ENCODE measurements at regions not wholly inside any gene's neighbourhood (a gene's known extent, or its start where the extent isn't known, plus 50 kb on each side); places are given as distances from the start of the nearest gene placed in this dataset.

GRCh38 chr6:63371104-63371715 is 51.4 kb upstream of the LGSN start:
- TF ChIP-seq, protein P1, sequence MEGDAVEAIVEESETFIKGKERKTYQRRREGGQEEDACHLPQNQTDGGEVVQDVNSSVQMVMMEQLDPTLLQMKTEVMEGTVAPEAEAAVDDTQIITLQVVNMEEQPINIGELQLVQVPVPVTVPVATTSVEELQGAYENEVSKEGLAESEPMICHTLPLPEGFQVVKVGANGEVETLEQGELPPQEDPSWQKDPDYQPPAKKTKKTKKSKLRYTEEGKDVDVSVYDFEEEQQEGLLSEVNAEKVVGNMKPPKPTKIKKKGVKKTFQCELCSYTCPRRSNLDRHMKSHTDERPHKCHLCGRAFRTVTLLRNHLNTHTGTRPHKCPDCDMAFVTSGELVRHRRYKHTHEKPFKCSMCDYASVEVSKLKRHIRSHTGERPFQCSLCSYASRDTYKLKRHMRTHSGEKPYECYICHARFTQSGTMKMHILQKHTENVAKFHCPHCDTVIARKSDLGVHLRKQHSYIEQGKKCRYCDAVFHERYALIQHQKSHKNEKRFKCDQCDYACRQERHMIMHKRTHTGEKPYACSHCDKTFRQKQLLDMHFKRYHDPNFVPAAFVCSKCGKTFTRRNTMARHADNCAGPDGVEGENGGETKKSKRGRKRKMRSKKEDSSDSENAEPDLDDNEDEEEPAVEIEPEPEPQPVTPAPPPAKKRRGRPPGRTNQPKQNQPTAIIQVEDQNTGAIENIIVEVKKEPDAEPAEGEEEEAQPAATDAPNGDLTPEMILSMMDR (IDR thresholded peaks at IDR 0.05): no peak
- TF ChIP-seq POLR2A (IDR thresholded peaks at IDR 0.05): no peak
- TF ChIP-seq POLR2AphosphoS5 (IDR thresholded peaks at IDR 0.05): no peak

DNA sequence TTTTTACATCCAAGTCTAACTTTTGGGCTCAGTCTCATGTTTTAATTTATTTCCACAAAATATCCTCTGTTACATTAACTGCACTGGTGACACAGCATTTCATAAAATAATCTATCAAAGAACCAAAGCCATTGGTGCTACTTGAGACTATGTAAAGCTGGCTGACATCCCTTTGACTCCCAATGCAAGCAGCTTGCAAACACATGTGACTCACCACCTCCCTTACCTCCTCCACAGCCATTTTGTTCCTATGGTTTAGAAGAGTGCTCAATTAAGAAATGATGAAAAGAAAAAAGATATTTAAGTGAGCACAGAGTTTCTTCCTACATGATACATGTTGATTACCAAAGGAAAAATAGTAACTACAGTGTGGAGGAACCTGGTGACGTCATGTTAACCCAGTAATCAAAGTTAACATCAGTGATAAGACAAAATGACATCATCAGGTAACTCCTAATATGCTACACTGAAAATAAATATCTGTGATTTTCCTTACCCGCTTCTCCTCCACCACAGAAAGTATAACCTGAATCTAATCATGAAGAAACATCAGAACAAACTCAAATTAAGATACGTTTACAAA is 53.3 kb upstream of the LGSN start:
- H3K9me3 ChIP-seq: peaks cover 0 to under 1% of the 10 kb centered on the region in 2 donors
- H3K27ac ChIP-seq: no peak overlapping the region
- H3K27me3 ChIP-seq: no peaks in the 10 kb centered on the region
- intact Hi-C loops (cut with DNase I; ENCODE audit: low total_unique reads): no loop called here
- no peak for DNase-seq (ENCODE audit: low spot score in 2 of 2)
- H3K4me1 ChIP-seq: no peaks in the 10 kb centered on the region
- TF ChIP-seq POLR2A (IDR thresholded peaks at IDR 0.05) (no peak), POLR2AphosphoS5 (IDR thresholded peaks at IDR 0.05) (no peak)
- TF ChIP-seq, protein P1 (IDR thresholded peaks at IDR 0.05): no peak
- H3K4me3 ChIP-seq: no peak overlapping the region
- no peaks in the 10 kb centered on the region for H3K36me3 ChIP-seq

More at GRCh38 chr6:63371104-63371715, 51.4 kb upstream of the LGSN start:
- H3K27ac ChIP-seq: no peak overlapping the region
- no peaks in the 10 kb centered on the region for H3K36me3 ChIP-seq
- DNase-seq (ENCODE audit: low spot score in 2 of 2): no peak
- H3K4me3 ChIP-seq: no peak overlapping the region
- no peaks in the 10 kb centered on the region for H3K27me3 ChIP-seq
- H3K4me1 ChIP-seq: no peaks in the 10 kb centered on the region
- no peaks in the 10 kb centered on the region for H3K9me3 ChIP-seq
- intact Hi-C loops (cut with DNase I; ENCODE audit: low total_unique reads): no loop called here

DNA sequence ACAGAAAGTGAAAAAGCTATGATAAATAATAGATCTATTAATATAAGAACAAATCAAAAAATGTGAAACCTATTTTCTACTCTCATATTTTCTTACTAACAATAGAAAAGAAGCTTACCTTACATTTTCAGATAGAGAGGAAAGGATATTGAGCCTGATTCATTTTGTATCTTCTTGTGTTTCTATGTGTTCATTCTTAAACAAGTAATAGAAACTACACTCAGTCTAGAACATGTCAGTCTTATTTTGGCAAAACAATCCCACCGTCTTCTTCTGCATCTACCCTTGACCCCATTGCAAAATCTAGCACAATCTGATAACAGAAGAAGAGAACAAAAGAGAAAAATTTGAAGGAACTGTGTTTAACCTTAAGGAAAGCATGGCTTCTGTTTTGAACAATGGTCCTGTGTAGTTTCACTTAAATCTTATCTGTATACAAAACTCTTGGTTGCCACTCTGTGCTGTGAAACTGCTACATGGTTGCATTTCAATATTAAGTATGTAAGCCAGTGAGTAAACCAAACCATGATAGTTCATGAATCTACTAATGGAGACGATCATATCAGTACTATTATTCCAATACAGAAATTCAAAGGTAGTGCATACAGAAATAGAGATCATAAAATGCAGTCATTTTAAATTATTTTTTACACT is 69.5 kb upstream of the LGSN start:
- no peaks in the 10 kb centered on the region for H3K4me1 ChIP-seq
- H3K27me3 ChIP-seq: no peaks in the 10 kb centered on the region
- intact Hi-C loops (cut with DNase I; ENCODE audit: low total_unique reads): no loop called here
- H3K27ac ChIP-seq: no peak overlapping the region
- TF ChIP-seq POLR2AphosphoS5 (IDR thresholded peaks at IDR 0.05) (no peak), POLR2A (IDR thresholded peaks at IDR 0.05) (no peak)
- TF ChIP-seq, protein P1 (IDR thresholded peaks at IDR 0.05): no peak
- DNase-seq (ENCODE audit: low spot score in 2 of 2): no peak
- H3K9me3 ChIP-seq: no peaks in the 10 kb centered on the region
- H3K4me3 ChIP-seq: no peak overlapping the region
- H3K36me3 ChIP-seq: no peaks in the 10 kb centered on the region

DNA sequence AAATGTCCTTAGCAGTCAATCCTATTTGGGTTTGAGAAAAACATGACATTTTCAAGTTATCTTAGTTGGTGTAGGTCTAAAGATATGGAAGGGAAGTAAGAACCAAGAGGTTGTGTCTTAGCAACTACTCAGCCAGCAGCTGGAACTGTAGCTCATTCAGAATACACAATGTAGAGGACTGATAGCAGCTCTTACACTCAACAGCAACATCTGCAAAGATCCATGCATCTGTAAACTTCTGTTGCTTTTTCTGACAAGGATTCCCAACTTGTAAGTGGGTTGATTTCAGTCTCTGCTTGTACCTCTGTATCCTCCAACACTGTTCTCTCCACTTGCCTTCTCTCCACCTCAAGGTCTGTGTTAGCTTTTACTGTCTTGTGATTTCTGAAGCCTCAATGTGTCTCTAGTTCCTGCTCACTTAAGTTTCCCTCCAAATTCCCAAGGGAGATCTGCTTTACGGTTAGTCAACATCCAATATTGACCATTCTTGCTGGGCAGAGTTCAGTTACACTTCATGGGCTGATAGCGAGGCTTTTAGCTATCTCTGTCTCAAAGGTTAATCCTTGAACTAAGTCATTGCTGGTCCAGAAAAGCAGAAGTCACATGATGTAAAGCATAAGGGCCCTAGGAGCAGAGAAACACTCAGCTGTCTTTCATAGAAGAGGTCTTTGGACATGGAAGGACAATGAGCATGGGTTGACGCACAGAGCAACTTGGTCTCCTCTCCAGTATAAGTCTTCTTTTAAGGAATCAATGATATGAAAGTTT is 71.6 kb upstream of the LGSN start:
- Histone ChIP-seq H3K27ac (no peak overlapping the region), H3K4me1 (no peaks in the 10 kb centered on the region), H3K27me3 (no peaks in the 10 kb centered on the region), H3K4me3 (no peak overlapping the region), H3K36me3 (no peaks in the 10 kb centered on the region), H3K9me3 (no peaks in the 10 kb centered on the region)
- no peak for DNase-seq (ENCODE audit: low spot score in 2 of 2)
- intact Hi-C loops (cut with DNase I; ENCODE audit: low total_unique reads): no loop called here
- TF ChIP-seq, protein P1 (IDR thresholded peaks at IDR 0.05): no peak
- no peak for TF ChIP-seq POLR2A (IDR thresholded peaks at IDR 0.05)
- no peak for TF ChIP-seq POLR2AphosphoS5 (IDR thresholded peaks at IDR 0.05)

Data from breast epithelium (tissue), 4 donors.